ENCODE measurements at regions not wholly inside any gene's neighbourhood (a gene's known extent, or its start where the extent isn't known, plus 50 kb on each side); places are given as distances from the start of the nearest gene placed in this dataset.

- no peak for DNase-seq
- Histone ChIP-seq H3K4me1 (peaks cover 2 to 9% (median 7%) of the 10 kb centered on the region in 6 donors), H3K27me3 (replicated peaks in 1 of 7) (peaks cover 0 to 16% (median 0%) of the 10 kb centered on the region in 7 donors), H3K9me3 (peaks cover 0 to 9% (median 0%) of the 10 kb centered on the region in 8 donors), H3K4me3 (no peak overlapping the region), H3K27ac (no peak overlapping the region), H3K36me3 (no peaks in the 10 kb centered on the region)
- WGBS, 5 donors: 45 to 79% (median 58%) methylated on average over 4 of the region's 4 CpGs
- intact Hi-C loops (cut with DNase I; ENCODE audit: low total_unique reads): no loop called here
- TF ChIP-seq POLR2AphosphoS5 (IDR thresholded peaks at IDR 0.05) (no peak), CTCF (IDR thresholded peaks at IDR 0.05 in 8 of 11, conservative IDR thresholded peaks at IDR 0.05 in 3 of 11) (no peak), POLR2A (IDR thresholded peaks at IDR 0.05) (no peak)
Observed at GRCh38 chr10:44306147-44306710, 78.7 kb downstream of the CXCL12 start.

GRCh38 chr10:44301781-44302355 lies 83.0 kb downstream of the CXCL12 start:
- intact Hi-C loops (cut with DNase I; ENCODE audit: low total_unique reads): no loop called here
- Histone ChIP-seq H3K36me3 (no peaks in the 10 kb centered on the region), H3K9me3 (peaks cover 0 to 9% (median 0%) of the 10 kb centered on the region in 8 donors), H3K4me1 (no peaks in the 10 kb centered on the region), H3K4me3 (no peak overlapping the region), H3K27me3 (replicated peaks in 1 of 7) (no peaks in the 10 kb centered on the region), H3K27ac (no peak overlapping the region)
- TF ChIP-seq POLR2AphosphoS5 (IDR thresholded peaks at IDR 0.05) (no peak), CTCF (IDR thresholded peaks at IDR 0.05 in 8 of 11, conservative IDR thresholded peaks at IDR 0.05 in 3 of 11) (no peak), POLR2A (IDR thresholded peaks at IDR 0.05) (no peak)
- WGBS, 5 donors: 66 to 80% (median 69%) methylated on average over 6 of the region's 6 CpGs
- no peak for DNase-seq

GRCh38 chr10:44300666-44301649 lies 83.9 kb downstream of the CXCL12 start:
- no peaks in the 10 kb centered on the region for H3K4me1 ChIP-seq
- H3K9me3 ChIP-seq: peaks cover 0 to 9% (median 0%) of the 10 kb centered on the region in 8 donors
- TF ChIP-seq POLR2AphosphoS5 (IDR thresholded peaks at IDR 0.05) (no peak), CTCF (IDR thresholded peaks at IDR 0.05 in 8 of 11, conservative IDR thresholded peaks at IDR 0.05 in 3 of 11) (no peak), POLR2A (IDR thresholded peaks at IDR 0.05) (no peak)
- H3K36me3 ChIP-seq: no peaks in the 10 kb centered on the region
- intact Hi-C loops (cut with DNase I; ENCODE audit: low total_unique reads): no loop called here
- no peak for DNase-seq
- H3K27ac ChIP-seq: no peak overlapping the region
- no peak overlapping the region for H3K4me3 ChIP-seq
- 68 to 86% (median 72%) methylated on average over 7 of the region's 7 CpGs for WGBS, 5 donors
- no peaks in the 10 kb centered on the region for H3K27me3 ChIP-seq (replicated peaks in 1 of 7)

GRCh38 chr10:44298713-44299112 lies 86.2 kb downstream of the CXCL12 start:
- no peak overlapping the region for H3K27ac ChIP-seq
- no peaks in the 10 kb centered on the region for H3K36me3 ChIP-seq
- no peak overlapping the region for H3K4me3 ChIP-seq
- no peak for DNase-seq
- intact Hi-C loops (cut with DNase I; ENCODE audit: low total_unique reads): no loop called here
- H3K27me3 ChIP-seq (replicated peaks in 1 of 7): peaks cover 0 to 10% (median 0%) of the 10 kb centered on the region in 7 donors
- H3K9me3 ChIP-seq: peaks cover 0 to under 1% (median 0%) of the 10 kb centered on the region in 8 donors
- WGBS, 5 donors: 82 to 96% (median 88%) methylated on average over 4 of the region's 4 CpGs
- TF ChIP-seq POLR2AphosphoS5 (IDR thresholded peaks at IDR 0.05) (no peak), POLR2A (IDR thresholded peaks at IDR 0.05) (no peak), CTCF (IDR thresholded peaks at IDR 0.05 in 8 of 11, conservative IDR thresholded peaks at IDR 0.05 in 3 of 11) (no peak)
- no peaks in the 10 kb centered on the region for H3K4me1 ChIP-seq
